ENCODE measurements at regions not wholly inside any gene's neighbourhood (a gene's known extent, or its start where the extent isn't known, plus 50 kb on each side); places are given as distances from the start of the nearest gene placed in this dataset.

DNA sequence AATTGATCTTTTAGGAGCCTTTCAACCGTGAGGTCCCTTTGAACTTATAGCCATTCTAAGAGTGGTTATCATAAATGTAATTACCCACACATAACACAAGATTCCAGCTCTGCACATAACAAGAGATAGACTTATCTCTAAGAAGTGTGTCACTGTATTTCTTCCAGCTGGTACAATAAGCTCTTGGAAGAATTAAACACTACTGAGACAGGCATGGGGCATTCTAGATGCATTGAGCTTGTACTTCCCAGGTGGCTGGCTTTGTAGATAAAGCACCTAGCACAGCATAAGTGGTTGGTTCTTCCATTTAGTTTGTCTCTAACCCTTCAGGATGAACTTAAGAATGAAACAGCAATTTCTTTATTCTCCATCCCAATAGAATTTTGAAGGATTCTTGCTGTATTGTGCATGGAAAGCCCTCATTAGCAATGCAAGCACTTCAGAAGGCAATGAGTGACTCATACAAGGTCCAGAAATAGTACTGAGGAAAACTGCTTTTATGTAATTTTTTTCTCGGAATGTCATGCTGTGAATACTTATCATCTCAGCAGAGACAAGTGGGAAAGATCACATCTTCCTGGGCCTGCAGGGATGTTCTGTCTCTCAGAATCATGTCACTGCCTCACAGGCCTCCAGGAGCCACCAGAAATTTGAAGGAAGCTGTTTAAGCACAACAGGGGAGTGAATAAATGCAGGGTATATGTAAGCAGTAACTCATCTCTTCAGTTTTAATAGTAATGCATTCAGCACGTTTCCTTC, 91.1 kb upstream of the CD180 start:
- H3K27ac ChIP-seq (ENCODE audit: low read length): no peak overlapping the region
- H3K79me2 ChIP-seq (ENCODE audit: low read length): no peaks in the 10 kb centered on the region
- H3K27me3 ChIP-seq (ENCODE audit: low read length): no peaks in the 10 kb centered on the region
- no peak overlapping the region for H3K9ac ChIP-seq (ENCODE audit: low read length)
- H2AFZ ChIP-seq (ENCODE audit: low read length): no peak overlapping the region
- no peak overlapping the region for H3K4me3 ChIP-seq (ENCODE audit: low read length)
- H3K9me3 ChIP-seq (ENCODE audit: low read length): no peaks in the 10 kb centered on the region
- H4K20me1 ChIP-seq (ENCODE audit: insufficient read depth, low read depth, low read length): no peaks in the 10 kb centered on the region
- H3K36me3 ChIP-seq (ENCODE audit: insufficient read depth, low read length): no peaks in the 10 kb centered on the region
- H3K4me2 ChIP-seq (ENCODE audit: low read depth, low read length, poor library complexity, severe bottlenecking): no peak overlapping the region
- no peaks in the 10 kb centered on the region for H3K9me2 ChIP-seq (replicated peaks; ENCODE audit: insufficient read depth, low read length)
- H3K4me1 ChIP-seq (ENCODE audit: low read length): no peaks in the 10 kb centered on the region
- DNase-seq: no peak

DNA sequence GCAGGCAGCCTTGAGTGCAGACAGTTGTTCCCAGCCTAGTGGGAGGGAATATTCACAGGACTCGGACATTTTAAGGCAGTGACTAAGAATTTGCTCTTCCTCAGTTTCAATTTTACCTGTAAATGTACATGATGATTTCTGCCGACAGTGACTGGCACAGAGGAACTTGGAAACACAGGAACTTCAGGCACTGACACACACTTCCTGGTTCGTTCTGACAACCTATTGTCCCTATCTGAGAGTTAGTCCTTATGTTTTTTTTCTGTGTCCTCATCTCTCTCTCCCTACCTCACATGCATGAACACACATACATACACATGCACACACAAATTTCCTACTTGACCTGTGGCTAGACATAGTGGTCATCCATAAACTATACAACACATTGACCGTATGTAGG, 89.4 kb upstream of the CD180 start:
- Histone ChIP-seq H4K20me1 (ENCODE audit: insufficient read depth, low read depth, low read length) (no peaks in the 10 kb centered on the region), H3K79me2 (ENCODE audit: low read length) (no peaks in the 10 kb centered on the region), H3K36me3 (ENCODE audit: insufficient read depth, low read length) (no peaks in the 10 kb centered on the region), H3K9me3 (ENCODE audit: low read length) (no peaks in the 10 kb centered on the region), H3K4me3 (ENCODE audit: low read length) (no peak overlapping the region), H3K4me1 (ENCODE audit: low read length) (no peaks in the 10 kb centered on the region), H2AFZ (ENCODE audit: low read length) (no peak overlapping the region), H3K27me3 (ENCODE audit: low read length) (no peaks in the 10 kb centered on the region), H3K4me2 (ENCODE audit: low read depth, low read length, poor library complexity, severe bottlenecking) (no peak overlapping the region), H3K9me2 (replicated peaks; ENCODE audit: insufficient read depth, low read length) (no peaks in the 10 kb centered on the region), H3K27ac (ENCODE audit: low read length) (no peak overlapping the region), H3K9ac (ENCODE audit: low read length) (no peak overlapping the region)
- no peak for DNase-seq

DNA sequence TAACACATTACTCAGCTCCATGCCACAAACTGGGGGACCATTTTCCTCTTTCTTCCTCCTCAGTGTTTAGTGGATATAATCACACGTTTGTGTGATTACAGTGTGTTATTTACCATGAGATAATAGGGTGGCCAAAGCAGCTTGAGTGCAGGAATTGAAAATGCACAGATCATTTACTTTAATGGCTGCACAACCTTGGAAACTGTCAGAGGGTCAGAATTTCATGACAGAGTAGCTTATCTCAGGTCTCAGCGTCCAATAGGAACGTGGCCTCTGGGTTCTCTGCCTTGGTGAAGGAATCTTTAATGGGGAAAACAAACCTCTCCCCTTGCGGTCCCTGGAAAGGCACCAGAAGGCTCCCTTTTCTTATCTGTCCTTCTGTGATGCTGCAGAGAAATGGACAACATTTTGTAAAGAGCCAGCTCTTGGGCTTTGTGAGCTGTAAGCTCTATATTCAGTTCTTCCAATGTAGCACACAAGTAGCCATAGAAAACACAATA, 87.4 kb upstream of the CD180 start:
- Histone ChIP-seq H3K4me2 (ENCODE audit: low read depth, low read length, poor library complexity, severe bottlenecking) (no peak overlapping the region), H3K36me3 (ENCODE audit: insufficient read depth, low read length) (no peaks in the 10 kb centered on the region), H3K4me1 (ENCODE audit: low read length) (no peaks in the 10 kb centered on the region), H3K9me2 (replicated peaks; ENCODE audit: insufficient read depth, low read length) (no peaks in the 10 kb centered on the region), H3K4me3 (ENCODE audit: low read length) (no peak overlapping the region), H3K9me3 (ENCODE audit: low read length) (no peaks in the 10 kb centered on the region), H3K27ac (ENCODE audit: low read length) (no peak overlapping the region), H3K27me3 (ENCODE audit: low read length) (no peaks in the 10 kb centered on the region), H3K9ac (ENCODE audit: low read length) (no peak overlapping the region), H3K79me2 (ENCODE audit: low read length) (no peaks in the 10 kb centered on the region), H4K20me1 (ENCODE audit: insufficient read depth, low read depth, low read length) (no peaks in the 10 kb centered on the region), H2AFZ (ENCODE audit: low read length) (no peak overlapping the region)
- DNase-seq: no peak

DNA sequence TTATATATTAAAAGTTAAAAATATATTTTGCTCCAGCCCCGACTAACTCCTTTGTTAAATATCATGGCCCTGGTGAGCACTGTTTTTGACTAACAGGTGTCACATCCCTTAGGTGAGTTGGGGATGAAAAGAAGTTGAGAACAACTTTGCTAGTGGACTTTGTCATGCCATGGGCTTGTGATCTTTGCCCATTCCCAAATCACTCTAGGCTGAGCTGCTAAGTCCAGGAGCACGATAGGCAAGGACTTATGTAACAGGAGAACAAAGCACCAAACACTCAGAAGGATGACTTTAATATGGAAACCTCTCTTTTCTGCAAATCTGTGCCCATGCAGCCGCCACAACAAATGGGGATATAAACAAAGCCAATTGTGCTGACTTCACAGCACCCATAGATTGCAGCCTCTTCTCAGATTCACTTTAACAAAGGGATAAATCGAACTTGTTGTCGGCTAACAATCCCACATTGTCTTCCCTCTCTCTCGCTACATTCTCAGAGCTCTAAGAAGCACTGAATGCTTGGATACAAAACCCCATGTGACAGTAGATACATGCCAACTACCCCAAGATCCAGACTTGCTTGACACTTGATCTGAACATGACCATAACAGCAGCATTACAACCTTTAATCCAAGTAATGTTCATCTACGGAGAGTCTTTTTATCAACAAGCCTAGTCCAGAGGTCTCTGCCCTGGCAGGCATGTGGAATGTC, 86.8 kb upstream of the CD180 start:
- Histone ChIP-seq H3K4me3 (ENCODE audit: low read length) (no peak overlapping the region), H3K27ac (ENCODE audit: low read length) (no peak overlapping the region), H3K36me3 (ENCODE audit: insufficient read depth, low read length) (no peaks in the 10 kb centered on the region), H3K9me2 (replicated peaks; ENCODE audit: insufficient read depth, low read length) (no peaks in the 10 kb centered on the region), H4K20me1 (ENCODE audit: insufficient read depth, low read depth, low read length) (no peaks in the 10 kb centered on the region), H3K9ac (ENCODE audit: low read length) (no peak overlapping the region), H3K9me3 (ENCODE audit: low read length) (no peaks in the 10 kb centered on the region), H3K4me1 (ENCODE audit: low read length) (no peaks in the 10 kb centered on the region), H3K27me3 (ENCODE audit: low read length) (no peaks in the 10 kb centered on the region), H2AFZ (ENCODE audit: low read length) (no peak overlapping the region), H3K79me2 (ENCODE audit: low read length) (no peaks in the 10 kb centered on the region), H3K4me2 (ENCODE audit: low read depth, low read length, poor library complexity, severe bottlenecking) (no peak overlapping the region)
- DNase-seq: no peak

DNA sequence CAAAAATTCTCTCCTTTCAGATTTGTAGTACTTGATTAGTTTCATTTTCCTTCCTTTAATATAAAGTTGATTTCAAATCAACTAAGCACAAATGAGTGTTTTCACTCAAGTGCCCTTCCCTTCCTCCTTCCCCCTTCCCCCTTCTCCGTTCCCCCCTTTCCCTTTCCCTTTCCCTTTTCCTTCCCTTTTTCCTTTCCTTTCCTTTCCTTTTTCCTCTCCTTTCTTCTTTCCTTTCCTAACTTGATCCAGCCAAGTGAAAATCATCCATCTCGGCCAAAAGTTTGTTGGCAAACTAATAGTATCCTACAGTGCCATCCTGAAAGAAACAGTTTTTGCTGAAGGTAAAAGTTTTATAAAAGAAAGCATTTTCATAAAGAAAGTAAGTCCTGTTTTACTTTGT, 85.3 kb upstream of the CD180 start:
- H3K9me3 ChIP-seq (ENCODE audit: low read length): no peaks in the 10 kb centered on the region
- H3K27me3 ChIP-seq (ENCODE audit: low read length): no peaks in the 10 kb centered on the region
- H3K27ac ChIP-seq (ENCODE audit: low read length): no peak overlapping the region
- H3K4me3 ChIP-seq (ENCODE audit: low read length): no peak overlapping the region
- no peaks in the 10 kb centered on the region for H3K9me2 ChIP-seq (replicated peaks; ENCODE audit: insufficient read depth, low read length)
- no peak overlapping the region for H3K4me2 ChIP-seq (ENCODE audit: low read depth, low read length, poor library complexity, severe bottlenecking)
- no peaks in the 10 kb centered on the region for H3K4me1 ChIP-seq (ENCODE audit: low read length)
- H3K9ac ChIP-seq (ENCODE audit: low read length): no peak overlapping the region
- H3K36me3 ChIP-seq (ENCODE audit: insufficient read depth, low read length): no peaks in the 10 kb centered on the region
- DNase-seq: no peak
- no peaks in the 10 kb centered on the region for H3K79me2 ChIP-seq (ENCODE audit: low read length)
- H4K20me1 ChIP-seq (ENCODE audit: insufficient read depth, low read depth, low read length): no peaks in the 10 kb centered on the region
- H2AFZ ChIP-seq (ENCODE audit: low read length): no peak overlapping the region

DNA sequence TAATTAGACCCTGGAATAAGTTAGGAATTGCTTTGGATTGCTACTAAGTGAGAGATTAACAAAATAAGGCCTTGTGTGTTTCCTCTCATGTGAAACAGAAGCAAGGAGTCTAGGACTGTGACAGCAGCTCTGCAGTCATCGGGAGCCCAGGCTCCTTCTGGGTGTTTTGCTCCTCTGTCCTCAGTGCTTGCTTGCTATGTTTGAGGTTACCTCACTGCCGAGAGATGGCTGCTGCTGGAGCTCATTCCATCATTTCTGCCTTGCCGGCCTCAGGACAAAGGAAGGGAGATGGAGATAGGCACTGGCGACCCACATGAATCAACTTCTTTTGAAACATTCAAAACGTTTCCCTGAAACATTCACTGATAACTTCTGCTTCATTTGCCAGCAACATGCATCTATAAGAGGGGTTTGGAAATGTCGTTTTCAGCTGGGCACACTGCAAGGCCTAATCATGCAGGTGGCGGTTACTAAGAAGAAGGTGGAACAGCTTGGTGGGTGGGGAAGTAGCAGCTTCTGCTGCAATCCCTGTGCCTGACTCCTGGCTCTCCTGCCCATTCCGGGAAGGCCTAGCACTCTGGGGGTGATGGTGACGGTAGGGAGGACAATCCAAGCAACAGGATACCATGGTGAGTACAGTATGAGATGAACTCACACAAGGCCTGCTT, 77.2 kb upstream of the CD180 start:
- H3K4me2 ChIP-seq (ENCODE audit: low read depth, low read length, poor library complexity, severe bottlenecking): no peak overlapping the region
- H2AFZ ChIP-seq (ENCODE audit: low read length): no peak overlapping the region
- no peaks in the 10 kb centered on the region for H3K9me3 ChIP-seq (ENCODE audit: low read length)
- DNase-seq: no peak
- no peaks in the 10 kb centered on the region for H4K20me1 ChIP-seq (ENCODE audit: insufficient read depth, low read depth, low read length)
- no peak overlapping the region for H3K9ac ChIP-seq (ENCODE audit: low read length)
- no peaks in the 10 kb centered on the region for H3K79me2 ChIP-seq (ENCODE audit: low read length)
- no peaks in the 10 kb centered on the region for H3K36me3 ChIP-seq (ENCODE audit: insufficient read depth, low read length)
- H3K4me1 ChIP-seq (ENCODE audit: low read length): no peaks in the 10 kb centered on the region
- no peak overlapping the region for H3K27ac ChIP-seq (ENCODE audit: low read length)
- H3K27me3 ChIP-seq (ENCODE audit: low read length): 0 out of 2 replicates have a peak, but pooled peaks cover 2% of the 10 kb centered on the region
- no peak overlapping the region for H3K4me3 ChIP-seq (ENCODE audit: low read length)
- H3K9me2 ChIP-seq (replicated peaks; ENCODE audit: insufficient read depth, low read length): no peaks in the 10 kb centered on the region

DNA sequence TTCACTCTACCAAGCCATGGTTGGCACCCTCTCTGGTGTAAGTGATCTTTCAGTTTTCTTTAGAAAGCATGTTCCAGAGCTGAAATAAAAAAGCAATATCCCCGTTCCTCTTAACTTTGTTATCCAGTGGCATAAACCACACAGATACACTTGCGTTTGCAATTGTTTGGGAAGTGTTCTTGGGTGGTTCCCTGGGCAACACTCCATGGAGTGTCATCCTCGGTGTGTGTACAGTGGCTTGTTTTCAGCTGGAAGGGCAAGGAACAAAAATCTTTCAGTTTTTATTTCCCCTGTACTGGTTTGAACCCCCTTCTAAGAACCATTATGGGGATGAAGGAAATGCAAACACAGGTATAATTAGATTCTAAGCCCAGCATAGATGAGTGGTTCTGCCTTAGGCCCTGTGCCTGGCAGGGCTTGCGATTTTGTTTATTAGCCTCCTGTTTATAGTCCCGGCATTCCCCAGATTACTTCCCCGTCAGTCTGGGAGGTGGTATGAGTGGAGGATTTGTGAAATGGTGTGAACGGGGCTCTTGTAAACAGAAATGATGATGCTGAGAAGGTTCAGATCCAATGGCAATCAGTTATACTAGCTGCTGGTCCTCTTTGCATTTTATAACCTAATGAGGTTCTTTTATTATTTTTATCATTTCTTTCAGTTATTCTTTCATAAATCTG, 76.0 kb upstream of the CD180 start:
- Histone ChIP-seq H3K4me1 (ENCODE audit: low read length) (no peaks in the 10 kb centered on the region), H3K27me3 (ENCODE audit: low read length) (0 out of 2 replicates have a peak, but pooled peaks cover 2% of the 10 kb centered on the region), H3K9ac (ENCODE audit: low read length) (no peak overlapping the region), H3K79me2 (ENCODE audit: low read length) (no peaks in the 10 kb centered on the region), H2AFZ (ENCODE audit: low read length) (no peak overlapping the region), H4K20me1 (ENCODE audit: insufficient read depth, low read depth, low read length) (no peaks in the 10 kb centered on the region), H3K9me2 (replicated peaks; ENCODE audit: insufficient read depth, low read length) (no peaks in the 10 kb centered on the region), H3K27ac (ENCODE audit: low read length) (no peak overlapping the region), H3K4me3 (ENCODE audit: low read length) (no peak overlapping the region), H3K9me3 (ENCODE audit: low read length) (no peaks in the 10 kb centered on the region), H3K36me3 (ENCODE audit: insufficient read depth, low read length) (no peaks in the 10 kb centered on the region), H3K4me2 (ENCODE audit: low read depth, low read length, poor library complexity, severe bottlenecking) (no peak overlapping the region)
- DNase-seq: no peak
